Fibroblast of skin of left biceps (primary cell): ENCODE measurements at regions not wholly inside any gene's neighbourhood (a gene's known extent, or its start where the extent isn't known, plus 50 kb on each side); places are given as distances from the start of the nearest gene placed in this dataset.
"Not testable (repeated sequence)": the region's sequence is repeated elsewhere in the genome, so short reads cannot be mapped to it uniquely, and the experiment has no call there.

ENCODE experiments used
- DNase-seq, 2 experiments: peaks; one replicate each; pipeline ENCODE4 v3.0.0-alpha.2; 2013; ENCODE audit warnings: low read depth in 2 of 2

GRCh38 chr16:82301146-82301755 is 131.2 kb upstream of the MPHOSPH6 start:
- no peak for DNase-seq

- no peak for DNase-seq
Measured at GRCh38 chr16:82300374-82300951, 130.4 kb upstream of the MPHOSPH6 start.

DNA sequence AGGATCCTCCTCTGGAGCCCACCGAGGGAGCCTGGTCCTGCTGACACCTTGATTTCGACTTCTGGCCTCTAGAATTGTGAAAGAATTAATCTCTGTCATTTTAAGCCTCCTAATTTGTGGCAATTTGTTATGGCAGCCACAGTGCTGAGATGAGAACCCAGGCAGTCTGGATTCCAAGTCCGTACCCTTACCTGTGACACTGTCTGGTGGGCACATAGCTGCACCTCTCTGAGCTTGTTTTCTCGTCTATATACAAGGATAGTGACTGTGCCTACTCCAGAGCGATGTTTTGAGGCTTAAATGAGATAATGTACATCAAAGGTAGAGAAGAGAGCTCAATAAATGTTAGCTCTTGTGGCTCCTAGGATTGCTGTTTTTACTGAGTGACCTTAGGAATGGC is 128.4 kb upstream of the MPHOSPH6 start:
- no peak for DNase-seq

DNA sequence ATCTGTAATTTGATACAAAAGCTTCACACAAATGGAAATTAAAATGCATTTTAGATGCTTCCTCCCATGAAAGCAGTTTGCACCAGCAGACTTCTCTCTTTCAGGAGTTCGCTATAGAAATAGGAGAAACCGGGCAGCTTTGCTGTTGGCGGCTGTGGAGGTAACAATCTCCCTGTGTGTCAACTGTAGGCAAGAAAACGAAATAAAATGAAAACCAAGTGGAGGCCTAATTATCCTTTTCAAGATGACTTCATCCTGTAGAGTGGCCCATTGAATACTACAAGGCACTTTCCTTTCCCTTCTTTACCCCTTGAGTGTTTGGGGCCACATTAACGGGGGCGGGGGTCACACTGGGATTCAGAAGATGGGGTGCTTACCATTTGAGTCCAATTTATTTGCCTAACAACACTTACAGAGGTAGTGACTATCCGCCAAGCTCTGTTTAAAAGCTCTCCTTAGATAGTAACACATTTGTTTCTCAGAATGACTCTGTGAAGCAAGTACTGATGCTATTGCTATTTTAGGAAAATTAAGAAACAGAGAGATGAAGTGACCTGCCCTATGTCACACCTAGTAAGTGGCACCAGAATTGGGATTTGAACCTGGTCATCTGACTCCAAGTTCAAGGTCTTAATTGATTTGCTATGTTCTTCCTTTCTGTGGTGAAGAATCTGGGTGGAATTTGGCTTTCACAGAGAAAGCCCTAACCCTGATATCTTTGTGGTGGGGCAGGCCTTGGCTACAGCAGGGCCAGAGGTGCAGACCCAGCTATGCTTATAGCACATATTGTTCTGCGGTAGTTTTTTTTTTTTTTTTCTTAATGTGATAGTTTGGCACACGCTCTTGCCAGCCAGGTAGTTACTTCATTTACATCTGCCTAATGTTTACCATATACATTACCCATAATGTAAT is 125.5 kb upstream of the MPHOSPH6 start:
- no peak for DNase-seq

DNA sequence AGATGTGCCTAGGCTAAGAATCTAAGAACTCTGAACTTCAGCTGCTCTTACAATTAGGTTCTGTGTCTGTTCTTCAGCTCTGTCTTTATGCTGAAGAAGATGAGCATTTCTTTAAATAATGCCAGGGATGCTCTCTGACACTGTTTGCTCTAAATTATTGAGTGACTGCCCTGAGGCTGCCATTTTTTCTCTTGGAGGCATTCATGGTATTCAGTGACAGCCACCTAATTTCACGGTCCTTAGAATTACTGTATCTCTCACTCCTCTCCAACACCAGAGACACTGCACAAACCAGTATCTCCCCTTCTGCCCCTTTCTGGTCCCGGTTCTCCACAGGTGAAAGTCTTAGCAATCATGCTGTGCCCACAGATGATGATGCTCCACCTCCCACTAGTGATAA is 123.6 kb upstream of the MPHOSPH6 start:
- no peak for DNase-seq

GRCh38 chr16:82287937-82288336 is 117.9 kb upstream of the MPHOSPH6 start:
- no peak for DNase-seq

- no peak for DNase-seq
Measured at GRCh38 chr16:82282662-82283061, 112.6 kb upstream of the MPHOSPH6 start.

DNA sequence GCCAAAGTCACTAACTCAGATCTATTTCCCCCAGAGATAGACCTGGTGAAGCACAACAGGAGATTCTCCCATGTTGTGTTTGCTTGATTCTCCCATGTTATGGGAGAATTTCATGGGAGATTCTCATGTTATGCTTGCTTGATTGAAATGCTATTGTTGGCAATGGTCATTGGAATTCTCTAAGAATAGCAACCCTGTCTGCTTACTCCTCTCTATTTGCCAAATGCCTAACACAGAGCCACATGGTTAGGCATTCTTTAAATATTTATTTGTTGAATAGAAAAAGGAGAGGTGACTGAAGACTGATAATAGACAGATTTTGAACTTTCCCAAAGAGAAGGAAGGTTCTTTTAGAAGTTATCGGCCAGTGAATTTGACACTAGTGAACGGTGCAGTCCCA is 111.5 kb upstream of the MPHOSPH6 start:
- no peak for DNase-seq

GRCh38 chr16:82280867-82281266 is 110.8 kb upstream of the MPHOSPH6 start:
- DNase-seq: no peak

- not testable (repeated sequence) for DNase-seq
Measured at GRCh38 chr16:82275349-82275748, 105.3 kb upstream of the MPHOSPH6 start.

DNA sequence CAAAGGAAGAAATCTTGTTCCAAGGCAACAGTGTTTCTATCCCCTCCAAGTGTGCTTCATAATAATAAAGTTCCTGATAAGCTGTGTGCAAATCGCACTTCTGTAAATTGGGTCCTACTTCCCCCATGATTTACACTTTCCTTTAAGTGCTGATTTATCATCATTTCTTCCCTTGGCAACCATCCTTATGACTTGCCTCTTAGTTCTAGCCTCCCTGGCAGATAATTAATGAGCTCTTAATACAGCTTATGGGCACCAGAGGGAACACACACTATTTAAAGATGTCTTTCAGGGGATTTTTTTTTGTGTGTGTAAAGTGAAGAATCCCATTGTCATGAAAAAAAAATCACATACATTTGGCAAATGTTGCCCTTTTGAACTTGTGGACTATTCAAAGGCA is 101.6 kb upstream of the MPHOSPH6 start:
- no peak for DNase-seq

DNA sequence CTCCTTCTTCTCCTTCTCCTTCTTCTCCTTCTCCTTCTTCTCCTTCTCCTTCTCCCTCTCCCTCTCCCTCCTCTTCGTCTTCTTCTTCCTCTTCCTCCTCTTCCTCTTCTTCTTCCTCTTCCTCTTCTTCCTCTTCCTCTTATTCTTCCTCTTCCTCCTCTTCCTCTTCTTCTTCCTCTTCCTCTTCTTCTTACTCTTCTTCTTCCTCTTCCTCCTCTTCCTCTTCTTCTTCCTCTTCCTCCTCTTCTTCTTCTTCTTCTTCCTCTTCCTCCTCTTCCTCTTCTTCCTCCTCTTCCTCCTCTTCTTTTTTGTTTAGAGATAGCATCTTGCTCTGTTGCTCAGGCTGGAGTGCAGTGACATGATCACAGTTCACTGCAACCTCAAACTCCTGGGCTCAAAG is 97.7 kb upstream of the MPHOSPH6 start:
- not testable (repeated sequence) for DNase-seq

GRCh38 chr16:82265809-82266208 is 95.8 kb upstream of the MPHOSPH6 start:
- no peak for DNase-seq

GRCh38 chr16:82264756-82265155 is 94.7 kb upstream of the MPHOSPH6 start:
- no peak for DNase-seq

DNA sequence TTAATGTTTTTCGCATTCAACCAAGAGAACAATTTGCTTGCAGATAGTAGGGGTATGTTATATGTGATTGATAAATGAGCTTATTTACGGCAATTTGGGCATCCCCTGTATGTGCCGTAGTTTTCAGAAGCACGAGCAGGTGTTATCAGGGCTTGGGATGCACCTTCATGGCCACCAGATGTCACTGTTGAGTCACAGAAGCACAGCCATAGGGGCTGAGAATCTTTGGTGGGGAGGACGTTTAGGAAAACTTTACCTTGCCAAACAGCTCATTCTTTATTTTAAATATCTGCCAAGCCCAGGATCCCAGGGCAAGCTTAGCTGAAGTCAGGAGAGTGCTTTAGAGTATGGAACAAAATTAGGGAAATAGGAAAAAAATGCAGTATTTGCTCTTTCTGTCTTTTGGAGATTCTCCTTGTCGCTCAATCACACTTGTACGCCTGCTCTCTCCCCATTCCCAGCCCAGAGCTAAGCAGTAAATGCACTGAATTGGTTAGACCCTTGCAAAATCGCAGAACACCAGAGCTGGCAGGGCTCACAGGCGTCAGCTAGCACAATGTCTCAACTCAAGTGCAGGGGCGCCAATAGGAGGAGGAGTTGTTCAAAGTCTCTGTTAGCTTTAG is 93.6 kb upstream of the MPHOSPH6 start:
- DNase-seq: peak; percentile 4 to 14

DNA sequence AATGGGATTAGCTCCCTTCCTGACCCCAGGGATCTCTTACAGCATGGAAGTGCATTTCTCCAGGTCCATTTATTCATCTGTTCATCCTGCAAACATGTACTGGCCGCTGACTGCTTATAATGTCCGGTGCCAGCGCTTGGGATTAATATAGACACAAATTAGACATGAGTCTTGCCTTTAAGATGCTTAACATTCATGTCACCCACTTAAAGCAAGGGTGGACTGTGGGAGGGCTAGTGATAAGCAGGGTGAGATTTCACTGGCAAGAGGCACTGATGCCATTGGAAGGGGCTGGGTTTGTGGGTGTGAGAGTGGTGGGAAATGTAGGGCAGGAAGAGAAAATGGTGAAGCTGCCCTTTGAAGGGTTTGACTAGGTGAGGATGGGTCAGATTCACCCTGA is 92.2 kb upstream of the MPHOSPH6 start:
- no peak for DNase-seq

- DNase-seq: no peak
Measured at GRCh38 chr16:82260212-82260795, 90.3 kb upstream of the MPHOSPH6 start.

- DNase-seq: no peak
Measured at GRCh38 chr16:82259731-82260130, 89.7 kb upstream of the MPHOSPH6 start.

- no peak for DNase-seq
Measured at GRCh38 chr16:82257990-82258389, 88.0 kb upstream of the MPHOSPH6 start.

DNA sequence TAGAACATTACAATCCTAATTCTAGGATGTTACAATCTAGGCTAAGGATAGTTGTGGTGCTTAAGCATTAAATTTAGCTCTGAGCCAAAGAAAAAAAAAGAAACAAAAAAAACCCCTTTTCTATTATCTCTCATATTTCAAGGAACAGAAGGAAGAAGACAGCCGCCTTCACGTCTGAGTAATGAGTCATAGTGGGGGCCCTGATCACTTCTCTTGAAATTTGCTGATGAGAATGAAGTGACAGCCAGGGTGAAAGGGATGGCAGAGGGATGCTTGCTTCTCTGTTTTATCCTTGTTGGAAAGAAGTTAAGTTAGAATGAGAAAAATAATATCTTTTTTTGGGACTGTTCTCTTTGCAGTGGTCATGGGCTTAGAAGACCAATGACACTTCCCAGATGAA is 82.6 kb upstream of the MPHOSPH6 start:
- DNase-seq: no peak

- DNase-seq: no peak
Measured at GRCh38 chr16:82248677-82249076, 78.7 kb upstream of the MPHOSPH6 start.

DNA sequence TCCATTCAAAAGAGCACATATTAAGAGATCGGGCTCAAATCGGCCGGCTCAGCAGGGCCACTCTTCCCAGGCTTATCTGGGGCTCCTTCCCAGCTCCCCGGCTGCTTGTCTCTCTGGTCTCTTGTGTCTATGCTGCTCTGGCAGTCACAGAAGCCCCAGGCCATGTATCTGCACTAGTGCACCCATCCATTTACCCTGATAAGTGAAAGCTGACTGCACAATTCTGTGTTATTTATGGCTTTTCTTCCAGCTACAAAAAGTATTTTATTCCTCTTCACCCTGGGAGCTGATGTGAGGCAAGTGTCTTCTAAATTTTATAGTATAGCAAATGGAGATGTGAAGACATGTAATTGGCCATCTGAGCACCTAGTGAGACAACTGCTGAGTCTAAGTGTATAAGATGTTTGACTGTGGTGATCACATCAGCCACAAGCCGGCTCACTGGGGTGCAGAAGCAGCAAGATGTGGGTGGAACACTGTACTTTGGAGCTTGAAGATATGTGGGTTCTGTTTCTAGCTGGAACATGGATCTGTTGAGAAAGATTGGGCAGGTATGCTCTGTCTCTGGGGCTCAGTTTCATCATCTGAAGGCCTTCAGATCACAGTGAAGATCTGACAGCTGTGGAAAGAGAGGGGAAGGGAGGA is 78.1 kb upstream of the MPHOSPH6 start:
- DNase-seq: no peak
